ENCODE measurements at regions not wholly inside any gene's neighbourhood (a gene's known extent, or its start where the extent isn't known, plus 50 kb on each side); places are given as distances from the start of the nearest gene placed in this dataset.

DNA sequence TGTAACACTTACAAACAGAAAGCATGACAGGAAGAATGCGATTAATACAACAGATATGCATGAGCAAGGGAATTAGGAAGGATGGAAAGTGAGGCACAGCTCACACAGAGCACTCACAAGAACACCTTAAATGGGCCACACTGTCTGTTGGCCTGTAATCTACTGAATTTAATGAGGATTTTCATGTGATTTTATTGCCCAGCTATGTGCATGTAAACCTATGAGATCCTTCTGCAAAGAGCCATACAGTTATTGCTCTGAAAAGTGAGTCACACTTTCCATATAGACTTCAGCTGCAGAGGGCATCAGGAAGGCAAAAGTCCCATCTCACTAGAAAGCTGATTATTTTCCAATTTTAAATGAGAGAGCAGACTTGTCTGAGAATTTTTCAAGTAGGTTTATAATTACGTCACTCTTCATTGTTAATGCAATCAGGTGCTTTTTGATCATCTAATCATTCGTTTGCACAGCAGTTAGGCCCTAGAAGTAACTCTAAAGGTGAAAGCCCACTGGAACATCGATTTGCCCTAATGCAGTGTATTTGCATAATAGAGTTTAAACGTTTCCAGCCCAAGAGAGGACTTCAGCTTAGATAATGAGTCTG lies 832.7 kb upstream of the INTU start:
- WGBS, 2 donors: 57 to 61% methylated on average over 5 of the region's 5 CpGs
- Histone ChIP-seq H3K4me3 (no peak overlapping the region), H3K27me3 (no peaks in the 10 kb centered on the region), H3K36me3 (no peaks in the 10 kb centered on the region), H3K27ac (no peak overlapping the region), H3K4me1 (no peaks in the 10 kb centered on the region), H3K9me3 (no peaks in the 10 kb centered on the region)
- TF ChIP-seq POLR2AphosphoS5 (IDR thresholded peaks at IDR 0.05) (no peak), EP300 (IDR thresholded peaks at IDR 0.05) (no peak), POLR2A (IDR thresholded peaks at IDR 0.05) (no peak)
- TF ChIP-seq, protein P1, sequence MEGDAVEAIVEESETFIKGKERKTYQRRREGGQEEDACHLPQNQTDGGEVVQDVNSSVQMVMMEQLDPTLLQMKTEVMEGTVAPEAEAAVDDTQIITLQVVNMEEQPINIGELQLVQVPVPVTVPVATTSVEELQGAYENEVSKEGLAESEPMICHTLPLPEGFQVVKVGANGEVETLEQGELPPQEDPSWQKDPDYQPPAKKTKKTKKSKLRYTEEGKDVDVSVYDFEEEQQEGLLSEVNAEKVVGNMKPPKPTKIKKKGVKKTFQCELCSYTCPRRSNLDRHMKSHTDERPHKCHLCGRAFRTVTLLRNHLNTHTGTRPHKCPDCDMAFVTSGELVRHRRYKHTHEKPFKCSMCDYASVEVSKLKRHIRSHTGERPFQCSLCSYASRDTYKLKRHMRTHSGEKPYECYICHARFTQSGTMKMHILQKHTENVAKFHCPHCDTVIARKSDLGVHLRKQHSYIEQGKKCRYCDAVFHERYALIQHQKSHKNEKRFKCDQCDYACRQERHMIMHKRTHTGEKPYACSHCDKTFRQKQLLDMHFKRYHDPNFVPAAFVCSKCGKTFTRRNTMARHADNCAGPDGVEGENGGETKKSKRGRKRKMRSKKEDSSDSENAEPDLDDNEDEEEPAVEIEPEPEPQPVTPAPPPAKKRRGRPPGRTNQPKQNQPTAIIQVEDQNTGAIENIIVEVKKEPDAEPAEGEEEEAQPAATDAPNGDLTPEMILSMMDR (IDR thresholded peaks at IDR 0.05): no peak
- ATAC-seq (ENCODE audit: low FRiP score in 2 of 2) (no peak), DNase-seq (no peak)

DNA sequence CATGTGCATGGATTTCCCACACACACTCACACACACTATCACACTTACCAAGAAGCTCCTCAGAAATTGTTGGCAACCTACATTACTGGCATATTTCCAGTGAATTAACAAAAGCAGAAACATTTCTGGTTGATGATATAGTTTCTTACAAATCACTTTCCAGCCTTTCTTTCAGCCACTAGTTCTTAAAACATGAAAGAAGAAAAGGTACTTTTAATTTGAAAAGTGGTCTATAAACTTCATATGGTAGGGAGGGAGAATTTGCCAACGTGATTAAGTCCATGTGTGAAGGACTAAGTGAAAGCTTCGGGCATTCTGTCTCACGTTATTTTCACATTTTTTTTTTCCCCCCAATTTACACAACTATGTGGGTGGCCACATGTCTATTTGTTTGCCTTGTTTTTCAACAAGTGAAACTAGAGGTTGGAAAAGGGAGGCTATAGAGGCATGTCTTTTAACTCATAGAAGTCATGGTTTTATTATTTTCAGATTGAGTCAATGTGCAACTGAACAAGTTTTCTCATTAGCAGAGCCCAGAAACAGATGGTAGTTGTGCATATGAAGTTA lies 832.1 kb upstream of the INTU start:
- Histone ChIP-seq H3K9me3 (no peaks in the 10 kb centered on the region), H3K36me3 (no peaks in the 10 kb centered on the region), H3K27ac (no peak overlapping the region), H3K4me1 (no peaks in the 10 kb centered on the region), H3K4me3 (no peak overlapping the region), H3K27me3 (no peaks in the 10 kb centered on the region)
- ATAC-seq (ENCODE audit: low FRiP score in 2 of 2) (no peak), DNase-seq (no peak)
- 47 to 52% methylated on average over 3 of the region's 3 CpGs for WGBS, 2 donors
- TF ChIP-seq, protein P1 (IDR thresholded peaks at IDR 0.05): no peak
- TF ChIP-seq EP300 (IDR thresholded peaks at IDR 0.05) (no peak), POLR2AphosphoS5 (IDR thresholded peaks at IDR 0.05) (no peak), POLR2A (IDR thresholded peaks at IDR 0.05) (no peak)

DNA sequence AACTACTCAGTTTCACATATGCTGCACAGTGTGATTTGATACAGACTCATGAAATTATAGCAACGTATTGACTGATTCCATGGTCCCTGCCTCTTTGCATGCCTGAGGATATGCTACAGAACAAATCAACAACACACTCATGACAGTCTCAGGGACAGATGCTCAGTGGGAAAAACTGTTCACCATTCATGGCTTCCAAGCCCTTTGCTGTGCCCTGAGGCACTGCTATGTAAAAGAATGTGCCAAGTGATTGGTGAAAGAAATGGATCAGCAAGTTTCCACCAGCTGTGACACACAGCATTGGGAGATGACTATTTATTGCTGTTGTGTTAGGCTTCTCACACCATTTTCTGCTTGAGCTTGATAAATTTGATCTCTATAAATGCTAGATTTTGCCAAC lies 825.6 kb upstream of the INTU start:
- no peak overlapping the region for H3K27ac ChIP-seq
- no peak for TF ChIP-seq POLR2AphosphoS5 (IDR thresholded peaks at IDR 0.05)
- TF ChIP-seq, protein P1 (IDR thresholded peaks at IDR 0.05): no peak
- TF ChIP-seq POLR2A (IDR thresholded peaks at IDR 0.05): no peak
- TF ChIP-seq EP300 (IDR thresholded peaks at IDR 0.05): no peak
- no peaks in the 10 kb centered on the region for H3K27me3 ChIP-seq
- DNase-seq: no peak
- WGBS, 2 donors: 68 to 84% methylated on average over 1 of the region's 1 CpG
- no peak overlapping the region for H3K4me3 ChIP-seq
- no peaks in the 10 kb centered on the region for H3K4me1 ChIP-seq
- ATAC-seq (ENCODE audit: low FRiP score in 2 of 2): no peak
- H3K9me3 ChIP-seq: no peaks in the 10 kb centered on the region
- no peaks in the 10 kb centered on the region for H3K36me3 ChIP-seq

DNA sequence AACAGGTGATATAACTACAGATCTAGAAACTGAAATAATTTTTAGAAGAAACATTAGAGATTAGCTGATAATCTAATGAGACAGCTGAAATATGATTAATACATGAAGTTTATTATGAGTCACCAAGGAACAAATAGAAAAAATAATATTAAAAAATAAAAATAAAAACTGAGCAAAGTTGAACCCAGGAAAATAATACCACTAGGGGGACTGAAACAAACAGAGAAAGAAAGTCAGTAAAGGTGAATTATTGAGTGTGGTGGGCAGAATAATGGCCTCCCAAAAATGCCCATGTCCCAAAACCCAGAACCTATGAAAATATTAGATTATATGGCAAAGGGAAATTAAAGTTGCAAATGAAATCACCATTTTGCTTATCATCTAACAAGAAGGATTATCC lies 820.7 kb upstream of the INTU start:
- ATAC-seq (ENCODE audit: low FRiP score in 2 of 2) (no peak), DNase-seq (no peak)
- Histone ChIP-seq H3K4me3 (no peak overlapping the region), H3K9me3 (no peaks in the 10 kb centered on the region), H3K4me1 (no peaks in the 10 kb centered on the region), H3K27me3 (no peaks in the 10 kb centered on the region), H3K36me3 (no peaks in the 10 kb centered on the region), H3K27ac (no peak overlapping the region)
- TF ChIP-seq, protein P1 (IDR thresholded peaks at IDR 0.05): no peak
- TF ChIP-seq POLR2A (IDR thresholded peaks at IDR 0.05): no peak
- TF ChIP-seq POLR2AphosphoS5 (IDR thresholded peaks at IDR 0.05): no peak
- no peak for TF ChIP-seq EP300 (IDR thresholded peaks at IDR 0.05)

DNA sequence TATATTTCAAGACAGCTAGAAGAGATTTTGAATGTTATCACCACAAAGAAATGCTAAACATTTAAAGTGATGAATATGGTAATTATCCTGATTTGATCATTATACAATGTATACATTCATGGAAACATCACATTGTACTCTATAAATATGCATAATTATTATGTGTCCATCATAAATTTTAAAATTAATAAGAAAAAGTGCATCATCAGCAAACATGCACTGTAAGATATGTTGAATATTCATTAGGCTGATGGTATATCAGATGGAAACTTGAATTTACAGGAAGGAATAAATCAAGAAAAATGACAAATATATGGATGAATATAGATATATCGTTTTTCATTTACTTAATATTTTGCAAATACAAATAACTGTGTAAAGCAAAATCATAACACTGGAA lies 812.1 kb upstream of the INTU start:
- TF ChIP-seq POLR2A (IDR thresholded peaks at IDR 0.05) (no peak), EP300 (IDR thresholded peaks at IDR 0.05) (no peak), POLR2AphosphoS5 (IDR thresholded peaks at IDR 0.05) (no peak)
- TF ChIP-seq, protein P1 (IDR thresholded peaks at IDR 0.05): no peak
- H3K4me3 ChIP-seq: no peak overlapping the region
- no peaks in the 10 kb centered on the region for H3K9me3 ChIP-seq
- ATAC-seq (ENCODE audit: low FRiP score in 2 of 2) (no peak), DNase-seq (no peak)
- H3K4me1 ChIP-seq: no peaks in the 10 kb centered on the region
- no peaks in the 10 kb centered on the region for H3K27me3 ChIP-seq
- 88 to 89% methylated on average over 1 of the region's 1 CpG for WGBS, 2 donors
- no peak overlapping the region for H3K27ac ChIP-seq
- H3K36me3 ChIP-seq: no peaks in the 10 kb centered on the region
